Caco-2 (cell line): ENCODE measurements at regions not wholly inside any gene's neighbourhood (a gene's known extent, or its start where the extent isn't known, plus 50 kb on each side); places are given as distances from the start of the nearest gene placed in this dataset.
A peak's percentile ranks its signal among the peaks of the same experiment; 100 is the strongest.

Experiments
- BruUV-seq: library from RNA; stranded (reverse); fragments of 400-500 nt; replicated peaks from 2 replicates; lab custom pipeline; 2021; lab: Mats Ljungman, UMichigan
- CTCF ChIA-PET: fragments of 300-600 bp; sonication (Branson Sonifier 250); formaldehyde crosslinking; loops from one replicate; lab custom pipeline; 2022; ENCODE audit warnings: antibody characterized with exemption; lab: Charles Lee
- POLR2A ChIA-PET: fragments of 300-600 bp; sonication (Branson Sonifier 250); formaldehyde crosslinking; loops from one replicate; lab custom pipeline; 2022; ENCODE audit warnings: antibody characterized with exemption; lab: Charles Lee
- DNase-seq, 2 experiments: peaks; one replicate each; pipeline versions ENCODE4 v3.0.0 to v3.0.0-alpha.2; 2020 to 2022
- H3K27me3 ChIP-seq: replicated peaks from 2 replicates; pipeline ENCODE4 v1.6.0; 2011; ENCODE audit warnings: low read length; ENCODE audit not compliant: control insufficient read depth, insufficient read depth
- H3K36me3 ChIP-seq: 2 replicates; pipeline ENCODE4 v1.5.1; 2011; ENCODE audit warnings: low read length; ENCODE audit not compliant: control insufficient read depth, insufficient read depth
- H3K4me1 ChIP-seq: fragments of 250-450 bp; sonication (Bioruptor Pico); 2 replicates; pipeline ENCODE4 v1.5.1; 2020; ENCODE audit warnings: mild to moderate bottlenecking
- H3K4me3 ChIP-seq: 2 replicates; pipeline ENCODE4 v1.5.1; 2011; ENCODE audit warnings: low read depth, mild to moderate bottlenecking, control low read depth, low read length
- H3K9me3 ChIP-seq: fragments of 250-450 bp; sonication (Bioruptor Pico); 2 replicates; pipeline ENCODE4 v1.5.1; 2020; ENCODE audit warnings: mild to moderate bottlenecking, moderate library complexity
- H3K27ac Mint-ChIP-seq: one replicate; pipeline ENCODE4 v1.8.0; 2022; ENCODE audit warnings: mixed read lengths; ENCODE audit not compliant: unreplicated experiment
- H3K27me3 Mint-ChIP-seq: one replicate; pipeline ENCODE4 v1.8.0; 2022; ENCODE audit warnings: mixed read lengths; ENCODE audit not compliant: insufficient read depth, unreplicated experiment
- H3K36me3 Mint-ChIP-seq: one replicate; pipeline ENCODE4 v1.8.0; 2022; ENCODE audit warnings: mild to moderate bottlenecking, mixed read lengths; ENCODE audit not compliant: insufficient read depth, unreplicated experiment
- H3K4me1 Mint-ChIP-seq: one replicate; pipeline ENCODE4 v1.8.0; 2022; ENCODE audit warnings: low read depth, mixed read lengths; ENCODE audit not compliant: unreplicated experiment
- H3K4me3 Mint-ChIP-seq: one replicate; pipeline ENCODE4 v1.8.0; 2022; ENCODE audit warnings: mild to moderate bottlenecking, moderate library complexity, mixed read lengths; ENCODE audit not compliant: unreplicated experiment
- H3K9me3 Mint-ChIP-seq: one replicate; pipeline ENCODE4 v1.8.0; 2022; ENCODE audit warnings: mixed read lengths; ENCODE audit not compliant: unreplicated experiment
- CTCF ChIP-seq, 2 experiments: fragments of 200-600 bp in 1 of 2; IDR thresholded peaks; 1 replicate in 1 of 2; 2 replicates in 1 of 2; pipeline versions ENCODE4 v1.5.1 to v1.8.0; 2011 to 2022; ENCODE audit warnings: antibody characterized with exemption in 1 of 2, control low read depth in 1 of 2, inconsistent platforms in 1 of 2, low read depth in 1 of 2, low read length in 1 of 2, mild to moderate bottlenecking in 1 of 2, moderate library complexity in 1 of 2; ENCODE audit not compliant: insufficient read depth in 1 of 2, severe bottlenecking in 1 of 2, unreplicated experiment in 1 of 2
- intact Hi-C: fragments of 100-400 bp; cut with micrococcal nuclease; formaldehyde crosslinking; loops from one replicate; pipeline ENCODE4 v1.10.0; 2022; ENCODE audit not compliant: unreplicated experiment

GRCh38 chr3:120852412-120852811 lies 55.6 kb upstream of the STXBP5L start:
- H3K4me1 ChIP-seq, result no peaks in the 10 kb centered on the region
- no peak for DNase-seq
- CTCF ChIA-PET, result no interaction called here
- H3K36me3 ChIP-seq, result no peaks in the 10 kb centered on the region
- BruUV-seq, result no TSS peak
- H3K9me3 ChIP-seq, result no peaks in the 10 kb centered on the region
- no peaks in the 10 kb centered on the region for H3K27me3 ChIP-seq
- H3K4me3 Mint-ChIP-seq, result no peak overlapping the region
- TF ChIP-seq CTCF (IDR thresholded peaks at IDR 0.05; ENCODE audit: insufficient read depth in 1 of 2, low read depth in 1 of 2, low read length in 1 of 2, severe bottlenecking in 1 of 2, unreplicated experiment in 1 of 2), result no peak
- no peaks in the 10 kb centered on the region for H3K9me3 Mint-ChIP-seq
- H3K4me3 ChIP-seq, result no peak overlapping the region
- H3K36me3 Mint-ChIP-seq, result no peaks in the 10 kb centered on the region
- H3K27me3 Mint-ChIP-seq, result peaks cover 6% of the 10 kb centered on the region
- no peaks in the 10 kb centered on the region for H3K4me1 Mint-ChIP-seq
- intact Hi-C loops, result no loop called here
- H3K27ac Mint-ChIP-seq, result no peak overlapping the region
- POLR2A ChIA-PET, result no interaction called here

GRCh38 chr3:120853416-120853815 lies 54.6 kb upstream of the STXBP5L start:
- Mint-ChIP-seq H3K36me3 (no peaks in the 10 kb centered on the region), H3K27me3 (peaks cover 6% of the 10 kb centered on the region), H3K4me3 (no peak overlapping the region), H3K27ac (no peak overlapping the region), H3K9me3 (no peaks in the 10 kb centered on the region), H3K4me1 (no peaks in the 10 kb centered on the region)
- Histone ChIP-seq H3K4me1 (no peaks in the 10 kb centered on the region), H3K27me3 (no peaks in the 10 kb centered on the region), H3K9me3 (no peaks in the 10 kb centered on the region), H3K4me3 (no peak overlapping the region), H3K36me3 (no peaks in the 10 kb centered on the region)
- TF ChIP-seq CTCF (IDR thresholded peaks at IDR 0.05; ENCODE audit: insufficient read depth in 1 of 2, low read depth in 1 of 2, low read length in 1 of 2, severe bottlenecking in 1 of 2, unreplicated experiment in 1 of 2), result no peak
- no TSS peak for BruUV-seq
- ChIA-PET POLR2A (no interaction called here), CTCF (no interaction called here)
- DNase-seq, result peak; percentile 5 to 35
- intact Hi-C loops, result no loop called here

GRCh38 chr3:120854908-120855526 lies 53.0 kb upstream of the STXBP5L start:
- Histone ChIP-seq H3K36me3 (no peaks in the 10 kb centered on the region), H3K27me3 (no peaks in the 10 kb centered on the region), H3K9me3 (no peaks in the 10 kb centered on the region), H3K4me3 (no peak overlapping the region), H3K4me1 (no peaks in the 10 kb centered on the region)
- no peak for DNase-seq
- no peaks in the 10 kb centered on the region for H3K4me1 Mint-ChIP-seq
- no peak for TF ChIP-seq CTCF (IDR thresholded peaks at IDR 0.05; ENCODE audit: insufficient read depth in 1 of 2, low read depth in 1 of 2, low read length in 1 of 2, severe bottlenecking in 1 of 2, unreplicated experiment in 1 of 2)
- no TSS peak for BruUV-seq
- ChIA-PET CTCF (no interaction called here), POLR2A (no interaction called here)
- no peaks in the 10 kb centered on the region for H3K9me3 Mint-ChIP-seq
- H3K27me3 Mint-ChIP-seq, result peaks cover 10% of the 10 kb centered on the region
- intact Hi-C loops, result no loop called here
- no peaks in the 10 kb centered on the region for H3K36me3 Mint-ChIP-seq
- no peak overlapping the region for H3K27ac Mint-ChIP-seq
- no peak overlapping the region for H3K4me3 Mint-ChIP-seq
